HG03045 (cell line): ENCODE measurements at regions not wholly inside any gene's neighbourhood (a gene's known extent, or its start where the extent isn't known, plus 50 kb on each side); places are given as distances from the start of the nearest gene placed in this dataset.
"Not testable (repeated sequence)": the region's sequence is repeated elsewhere in the genome, so short reads cannot be mapped to it uniquely, and the experiment has no call there.

Source experiments
- ATAC-seq: cut with Tn5 transposase; IDR thresholded peaks from one replicate; pipeline ENCODE4 v1.9.1; 2021; ENCODE audit warnings: mild to moderate bottlenecking, moderate library complexity; ENCODE audit not compliant: unreplicated experiment

DNA sequence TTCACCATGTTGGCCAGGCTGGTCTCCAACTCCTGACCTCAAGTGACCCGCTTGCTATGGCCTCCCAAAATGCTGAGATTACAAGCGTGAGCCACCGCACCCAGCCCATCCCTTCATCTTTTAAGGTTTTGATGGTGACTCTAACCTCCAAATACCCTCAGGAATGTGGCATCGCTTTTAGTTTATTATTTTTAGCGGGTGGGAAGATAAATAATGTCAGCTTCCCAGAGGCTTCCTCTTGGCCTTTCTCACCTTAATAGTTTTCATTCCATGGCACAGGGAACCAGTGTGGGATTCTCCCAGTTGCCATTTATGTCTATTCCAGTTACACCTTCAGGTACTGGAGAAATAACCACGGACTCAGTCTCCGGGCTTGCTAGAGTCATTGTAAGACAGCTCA is 92.1 kb upstream of the LRRN2 start:
- no peak for ATAC-seq

DNA sequence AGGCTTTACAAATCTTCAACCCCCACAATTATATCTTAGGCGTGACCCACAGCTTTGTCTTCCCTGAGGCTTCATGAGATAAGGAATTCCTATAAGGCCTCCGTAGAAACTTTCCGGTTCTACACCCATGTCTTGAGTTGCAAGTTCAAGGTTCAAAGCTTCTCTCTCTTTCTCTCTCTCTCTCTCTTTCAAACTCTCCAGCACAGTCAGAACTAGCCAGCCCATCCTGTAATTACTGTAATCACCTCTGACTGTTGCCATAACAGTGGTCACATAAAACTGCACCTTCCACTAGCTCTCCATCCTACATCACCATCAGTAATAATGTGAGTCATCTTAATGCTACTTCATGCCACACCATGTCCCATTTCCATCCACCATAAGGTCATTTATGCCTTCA is 90.0 kb upstream of the NFASC start:
- no peak for ATAC-seq

DNA sequence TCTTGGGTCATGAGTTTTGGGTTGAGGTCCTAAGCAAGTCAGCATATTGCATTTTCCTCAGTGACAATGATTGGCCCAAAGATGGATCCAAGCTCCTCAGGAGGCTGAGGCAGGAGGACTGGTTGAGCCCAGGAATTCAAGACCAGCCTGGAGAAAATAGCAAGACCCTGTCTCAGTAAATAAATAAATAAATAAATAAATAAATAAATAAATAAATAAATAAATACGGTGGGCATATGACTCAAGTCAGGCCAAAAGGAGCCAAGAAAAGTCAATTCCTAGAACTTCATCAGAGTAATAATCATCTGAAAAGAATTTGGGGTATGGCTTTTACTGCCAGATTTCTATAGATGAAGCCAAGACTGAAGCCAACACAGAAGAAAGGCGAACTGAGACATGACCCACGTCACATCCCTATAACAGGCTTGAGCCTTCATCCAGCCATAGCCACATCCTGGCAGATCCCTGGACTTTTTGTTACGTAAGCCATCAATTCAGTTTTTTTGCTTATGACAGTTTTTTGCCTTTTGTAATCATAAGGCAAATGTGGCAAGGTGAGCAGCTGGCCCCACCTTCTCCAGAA is 88.5 kb upstream of the NFASC start:
- ATAC-seq = no peak

DNA sequence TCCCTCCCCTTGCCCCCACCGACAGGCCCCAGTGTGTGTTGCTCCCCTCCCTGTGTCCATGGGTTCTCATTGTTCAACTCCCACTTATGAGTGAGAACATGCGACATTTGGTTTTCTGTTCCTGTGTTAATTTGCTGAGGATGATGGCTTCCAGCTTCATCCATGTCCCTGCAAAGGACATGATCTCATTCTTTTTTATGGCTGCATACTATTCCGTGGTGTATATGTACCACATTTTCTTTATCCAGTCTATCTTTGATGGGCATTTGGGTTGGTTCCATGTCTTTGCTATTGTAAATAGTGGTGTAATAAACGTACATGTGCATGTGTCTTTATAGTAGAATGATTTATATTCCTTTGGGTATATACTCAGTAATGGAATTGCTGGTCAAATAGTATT is 85.6 kb upstream of the NFASC start:
- not testable (repeated sequence) for ATAC-seq

DNA sequence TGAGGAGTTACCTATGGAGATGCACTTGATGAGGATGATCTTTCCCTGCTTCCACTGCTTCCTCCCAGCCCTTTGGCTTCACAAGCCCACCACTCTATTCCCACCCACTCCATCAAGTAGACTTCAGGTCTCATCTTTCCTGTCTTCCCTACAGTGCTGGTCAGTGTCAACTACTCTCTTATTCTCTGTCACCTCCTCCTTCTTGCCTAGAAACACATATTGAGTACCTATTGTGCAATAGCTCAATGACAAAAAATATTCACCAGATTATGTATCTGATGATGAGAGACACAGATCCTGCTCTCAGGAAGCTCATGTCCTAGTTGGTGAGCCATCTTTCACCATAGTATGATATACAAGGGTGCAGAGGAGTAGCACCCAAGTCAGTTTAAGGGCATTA is 82.2 kb upstream of the NFASC start:
- ATAC-seq = no peak

DNA sequence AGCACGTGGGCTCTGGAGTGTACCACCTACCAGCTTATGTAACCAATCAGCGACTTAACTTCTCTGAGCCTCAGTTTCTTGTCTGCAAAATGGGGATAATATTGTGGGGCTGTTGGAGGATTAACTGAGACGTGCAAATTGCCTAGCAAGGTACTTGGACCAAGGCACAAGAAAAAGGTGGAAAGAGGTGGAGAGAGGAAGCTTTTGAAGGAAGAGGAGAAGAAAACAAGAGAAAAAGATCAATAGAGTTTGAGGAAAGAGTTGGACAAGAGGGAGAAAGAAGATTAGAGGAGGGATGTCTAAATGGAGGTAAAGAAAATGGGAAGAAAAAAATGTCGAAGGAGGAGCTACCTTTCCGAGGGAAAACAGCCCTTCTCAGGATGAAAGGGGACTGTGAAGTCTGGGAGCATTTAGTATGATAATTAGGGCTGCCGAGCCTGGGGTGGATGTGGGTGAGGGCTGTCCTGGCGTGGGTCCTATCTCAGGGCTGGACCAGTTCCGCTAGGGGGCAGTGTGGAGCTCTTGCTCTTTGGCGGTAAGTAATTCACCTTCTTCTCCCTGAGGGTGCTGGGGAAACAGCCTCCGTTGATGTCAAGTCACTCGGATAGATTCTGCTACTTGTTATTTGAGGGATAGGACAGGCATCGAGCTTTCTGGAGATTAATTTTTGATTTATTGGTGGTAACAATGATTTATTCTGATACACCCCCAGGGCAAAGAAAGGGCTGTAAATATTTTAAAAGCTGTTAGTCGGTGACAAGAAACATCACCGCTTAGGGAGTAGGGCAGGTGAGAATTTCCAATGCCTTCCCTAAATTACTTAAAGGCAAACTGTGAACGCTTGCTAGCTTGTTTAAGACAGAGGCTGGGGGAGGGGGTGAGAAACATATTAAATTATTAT is 79.0 kb upstream of the NFASC start:
- ATAC-seq = no peak

DNA sequence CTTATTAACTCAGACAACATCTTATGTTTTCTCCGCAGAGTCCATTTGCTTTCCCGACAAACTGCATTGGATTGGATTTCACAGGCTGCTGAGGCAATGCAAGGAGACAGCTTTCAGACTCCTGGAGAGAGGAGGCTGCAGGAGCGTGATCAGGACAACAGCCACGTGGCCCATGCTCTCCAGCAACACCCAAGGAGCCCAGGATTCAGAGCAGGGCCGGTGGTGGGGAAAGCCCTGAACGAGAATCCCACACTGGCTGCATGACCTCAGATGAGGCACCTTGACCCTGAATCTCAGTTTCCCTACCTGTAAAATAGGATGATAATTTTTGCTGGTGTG is 78.3 kb upstream of the NFASC start:
- ATAC-seq = no peak

DNA sequence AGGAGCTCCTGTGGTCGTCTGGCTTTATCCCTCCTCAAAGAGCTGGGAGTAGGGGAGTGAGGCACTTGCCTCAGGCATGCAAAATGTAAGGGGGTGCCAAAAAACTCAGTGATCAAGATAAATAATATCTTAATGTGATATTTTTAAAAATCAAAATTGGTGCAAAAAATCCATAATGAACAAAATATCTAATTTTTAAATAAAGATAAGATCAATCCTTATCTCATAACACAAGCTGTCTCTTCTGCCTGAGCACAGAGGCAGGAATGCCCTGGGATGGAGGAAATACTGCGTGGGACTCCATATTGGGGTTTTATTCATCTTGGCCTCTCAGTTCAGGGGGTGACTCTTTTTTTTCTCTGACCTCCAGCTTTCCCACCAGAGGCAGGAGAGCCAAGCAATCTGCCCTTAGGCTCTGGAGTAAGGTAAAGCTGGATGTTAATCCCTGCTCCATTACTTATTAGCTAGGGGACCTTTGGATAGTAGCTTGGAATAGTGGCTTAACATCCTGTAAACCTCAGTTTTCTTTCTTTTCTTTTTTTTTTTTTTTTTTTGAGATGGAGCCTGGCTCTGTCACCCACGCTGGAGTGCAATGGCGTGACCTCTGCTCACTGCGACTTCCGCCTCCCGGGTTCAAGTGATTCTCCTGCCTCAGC is 77.3 kb upstream of the NFASC start:
- ATAC-seq = no peak

DNA sequence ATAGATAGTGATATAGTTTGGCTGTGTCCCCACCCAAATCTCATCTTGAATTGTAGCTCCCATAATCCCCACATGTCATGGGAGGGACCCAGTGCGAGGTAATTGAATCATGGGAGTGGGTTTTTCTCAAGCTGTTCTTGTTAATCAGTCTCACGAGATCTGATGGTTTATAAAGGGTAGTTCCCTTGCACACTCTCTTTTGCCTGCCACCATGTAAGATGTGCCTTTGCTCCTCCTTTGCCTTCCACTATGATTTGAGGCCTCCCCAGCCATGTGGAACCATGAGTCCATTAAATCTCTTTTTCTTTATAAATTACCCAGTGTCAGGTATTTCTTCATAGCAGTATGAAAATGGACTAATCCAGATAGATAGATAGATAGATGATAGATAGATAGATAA is 73.8 kb upstream of the NFASC start:
- not testable (repeated sequence) for ATAC-seq

DNA sequence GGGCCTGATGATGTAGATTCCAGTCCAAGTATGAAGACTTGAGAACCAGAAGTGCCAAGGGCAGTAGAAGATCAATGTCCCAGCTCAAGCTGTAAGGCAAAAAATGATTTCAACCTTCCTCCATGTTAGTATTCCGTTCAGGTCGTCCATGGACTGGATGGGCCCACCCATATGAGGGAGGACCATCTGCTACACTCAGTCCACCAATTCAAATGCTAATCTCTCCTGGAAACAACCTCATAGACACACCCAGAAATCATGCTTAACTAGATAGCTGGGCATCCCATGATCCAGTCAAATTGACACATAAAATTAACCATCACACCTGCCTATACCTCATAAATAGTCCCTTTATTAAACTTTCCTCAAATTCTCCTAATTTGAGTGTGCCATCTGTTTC is 73.3 kb upstream of the NFASC start:
- no peak for ATAC-seq

DNA sequence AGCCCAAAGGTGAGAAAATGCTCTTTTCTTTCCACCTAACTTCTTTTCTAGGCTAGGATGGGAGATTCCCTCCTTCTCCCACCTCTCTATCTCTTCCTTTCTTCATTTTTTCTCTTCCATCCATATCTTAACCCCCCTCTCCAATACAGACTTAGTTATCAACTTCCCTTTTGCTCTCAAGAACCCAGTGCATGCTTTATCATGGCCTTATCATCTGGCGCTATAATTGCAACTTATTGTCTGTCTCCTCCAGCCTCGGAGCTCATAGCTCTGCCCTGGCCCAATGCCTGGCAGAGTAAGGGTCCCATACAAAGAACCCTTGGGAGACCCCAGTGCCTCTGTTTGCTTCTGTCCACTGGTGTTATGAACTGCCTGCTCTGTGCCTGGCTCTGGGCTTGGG is 71.0 kb upstream of the NFASC start:
- no peak for ATAC-seq

DNA sequence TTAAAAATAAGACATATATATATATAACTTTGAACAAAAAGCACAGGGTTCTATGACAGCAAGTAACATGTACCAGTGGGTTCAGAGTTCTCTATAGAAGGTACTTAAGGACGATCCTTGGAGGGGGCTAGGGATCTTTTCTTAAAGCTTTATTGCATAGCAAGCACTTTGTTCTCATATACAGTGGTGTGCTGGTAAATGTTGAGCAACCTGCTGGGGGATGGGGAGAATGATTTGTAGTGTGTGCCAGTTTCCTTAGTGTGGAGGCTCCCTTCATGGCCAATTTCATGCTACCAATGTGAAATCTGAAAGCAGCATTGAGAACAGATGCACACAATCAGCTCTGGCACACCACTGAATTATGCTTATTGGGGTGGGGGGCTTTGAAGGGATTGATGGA is 69.5 kb upstream of the NFASC start:
- no peak for ATAC-seq

DNA sequence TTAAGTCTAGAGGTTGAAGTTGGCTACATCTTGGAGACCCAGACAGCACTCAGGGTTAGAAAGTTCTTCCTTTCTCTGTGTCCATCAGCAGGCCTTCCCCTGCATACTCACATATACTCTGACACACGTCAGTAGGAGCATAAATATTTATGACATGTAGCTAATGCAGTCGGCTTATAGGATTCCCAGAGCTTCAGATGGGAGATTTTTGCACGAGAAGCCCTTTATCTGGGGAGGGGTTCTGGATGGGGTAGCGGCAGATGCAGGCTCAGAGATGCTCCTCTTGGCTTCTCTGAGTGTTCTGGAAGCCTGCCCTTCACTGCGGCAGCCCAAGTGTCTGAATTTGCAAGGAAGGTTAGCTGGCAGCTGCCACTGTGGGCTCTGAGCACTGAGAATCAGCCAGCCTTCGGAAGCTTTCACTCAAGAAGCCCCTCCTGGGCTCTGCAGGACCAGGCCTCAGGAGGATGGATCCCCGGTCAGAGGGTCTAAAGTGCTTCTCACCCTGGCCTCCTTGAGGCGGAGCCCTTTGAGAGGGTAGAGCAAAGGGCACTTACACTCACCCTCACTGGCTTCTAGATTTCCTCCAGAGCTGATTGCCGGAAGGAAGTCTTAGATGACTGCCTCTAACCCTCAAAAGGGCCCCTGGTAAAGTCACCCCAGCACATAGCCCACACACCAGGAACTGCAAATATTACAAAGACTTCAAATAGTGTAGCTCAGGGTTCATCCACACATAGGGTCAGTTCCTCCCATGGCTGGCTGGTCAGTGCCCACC is 68.1 kb upstream of the NFASC start:
- ATAC-seq = no peak

DNA sequence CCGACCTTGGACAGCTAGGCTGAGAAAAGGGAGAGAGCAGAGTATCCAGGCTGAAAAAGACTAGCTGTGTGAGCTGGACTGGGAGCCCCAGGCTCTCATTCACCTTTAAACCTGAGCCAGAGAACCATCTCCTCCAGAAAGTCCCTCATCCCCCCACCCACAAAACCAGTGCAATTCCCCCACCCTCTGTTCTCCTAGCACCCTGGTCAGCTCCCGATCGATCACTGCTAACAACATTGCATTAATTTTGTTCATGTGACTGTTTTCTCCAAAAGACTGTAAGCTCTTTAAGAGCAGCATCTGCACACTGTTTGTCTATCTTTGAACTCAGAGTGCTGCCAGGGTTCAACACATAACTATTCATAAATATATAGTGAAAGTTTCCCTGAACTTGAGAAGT is 67.1 kb upstream of the NFASC start:
- ATAC-seq = no peak

DNA sequence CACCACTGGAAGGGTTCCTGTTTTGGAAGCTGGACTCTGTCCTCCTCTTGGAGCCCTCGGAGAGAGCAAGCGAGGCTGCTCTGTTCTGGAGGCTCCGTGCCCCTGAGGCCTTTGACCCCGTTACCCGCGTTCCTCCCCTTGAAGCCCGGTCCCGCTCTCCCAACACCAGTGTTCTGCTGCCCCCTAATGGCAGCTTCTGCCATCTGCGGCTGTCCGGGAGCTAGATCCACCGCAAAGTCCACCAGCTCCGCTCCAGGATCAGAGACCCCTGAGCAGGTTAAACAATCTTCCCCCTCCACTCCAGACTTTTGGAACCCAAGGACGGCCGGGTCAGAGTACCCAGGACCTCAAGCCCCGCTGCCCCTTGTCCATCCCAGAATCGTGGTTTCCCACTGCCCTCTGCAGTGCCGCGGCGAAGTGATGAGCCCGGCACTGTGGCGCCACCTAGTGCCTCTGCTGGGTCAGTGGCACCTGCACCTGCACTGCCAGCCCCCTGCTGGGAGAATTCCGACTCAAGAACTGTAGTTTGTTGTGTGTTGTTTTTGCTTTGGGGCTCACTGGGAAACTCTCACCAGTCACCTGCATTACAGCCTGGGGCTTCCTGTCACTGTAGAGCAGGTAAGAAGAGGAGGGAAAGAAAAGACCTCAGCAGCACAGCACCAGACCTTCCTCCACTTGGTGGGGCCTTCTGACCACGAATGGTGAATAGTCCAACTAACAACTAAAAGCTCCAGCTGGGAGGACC is 63.5 kb upstream of the NFASC start:
- peak; percentile 77 for ATAC-seq

DNA sequence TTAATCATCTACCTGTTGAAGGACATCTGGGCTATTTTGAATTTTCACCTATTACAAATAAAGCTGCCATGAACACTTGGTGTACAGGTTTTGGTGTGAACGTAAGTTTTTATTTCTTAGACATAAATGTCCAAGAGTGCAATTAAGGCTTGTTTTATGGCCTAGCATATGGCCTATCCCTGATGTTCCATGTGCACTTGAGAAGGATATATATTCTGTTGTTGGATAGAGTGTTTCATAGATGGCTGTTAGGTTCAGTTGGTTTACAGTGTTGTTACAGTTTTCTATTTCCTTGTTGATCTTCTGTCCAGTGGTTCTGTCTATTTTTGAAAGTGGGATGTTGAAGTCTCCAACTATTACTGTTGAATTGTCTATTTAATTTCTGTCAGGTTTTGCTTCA is 61.2 kb upstream of the NFASC start:
- ATAC-seq = no peak

DNA sequence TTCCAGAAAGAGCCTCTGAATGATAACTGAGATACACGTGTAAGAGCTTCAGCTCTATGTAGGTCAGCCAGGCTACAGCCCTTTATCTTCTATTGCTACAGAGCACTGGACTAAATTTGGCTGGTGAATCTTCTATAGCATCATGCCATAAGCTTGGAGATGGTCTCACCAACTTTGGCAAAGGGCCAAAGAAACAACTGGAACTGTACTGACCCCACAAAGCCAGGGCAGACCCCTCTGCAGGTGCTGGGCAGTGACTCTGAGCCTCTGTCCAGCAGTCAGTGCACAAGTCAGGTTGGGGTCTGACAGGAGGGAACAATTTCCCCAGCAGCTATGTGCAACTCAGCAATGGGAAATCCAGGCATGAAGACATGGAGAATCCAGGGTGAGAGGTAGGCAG is 57.8 kb upstream of the NFASC start:
- ATAC-seq = no peak

DNA sequence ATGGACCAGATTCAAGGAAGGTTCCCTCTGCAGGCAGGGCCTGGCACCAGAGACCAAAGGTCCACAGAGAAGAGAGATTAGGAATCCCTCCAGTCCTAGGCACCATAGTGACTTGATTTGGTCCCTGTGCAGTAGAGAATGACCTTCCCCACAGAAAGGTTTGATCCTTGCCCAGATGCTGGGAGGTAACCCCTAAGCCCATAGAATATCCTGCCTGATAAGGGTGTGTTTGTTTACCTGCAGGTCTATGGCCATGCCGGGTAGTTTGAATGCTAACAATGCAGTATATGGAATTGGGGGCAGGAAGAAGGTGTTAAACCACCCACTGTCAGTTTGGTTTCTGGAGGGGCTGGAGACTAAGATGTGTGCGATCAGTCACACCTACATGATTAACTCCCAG is 57.1 kb upstream of the NFASC start:
- ATAC-seq = no peak

DNA sequence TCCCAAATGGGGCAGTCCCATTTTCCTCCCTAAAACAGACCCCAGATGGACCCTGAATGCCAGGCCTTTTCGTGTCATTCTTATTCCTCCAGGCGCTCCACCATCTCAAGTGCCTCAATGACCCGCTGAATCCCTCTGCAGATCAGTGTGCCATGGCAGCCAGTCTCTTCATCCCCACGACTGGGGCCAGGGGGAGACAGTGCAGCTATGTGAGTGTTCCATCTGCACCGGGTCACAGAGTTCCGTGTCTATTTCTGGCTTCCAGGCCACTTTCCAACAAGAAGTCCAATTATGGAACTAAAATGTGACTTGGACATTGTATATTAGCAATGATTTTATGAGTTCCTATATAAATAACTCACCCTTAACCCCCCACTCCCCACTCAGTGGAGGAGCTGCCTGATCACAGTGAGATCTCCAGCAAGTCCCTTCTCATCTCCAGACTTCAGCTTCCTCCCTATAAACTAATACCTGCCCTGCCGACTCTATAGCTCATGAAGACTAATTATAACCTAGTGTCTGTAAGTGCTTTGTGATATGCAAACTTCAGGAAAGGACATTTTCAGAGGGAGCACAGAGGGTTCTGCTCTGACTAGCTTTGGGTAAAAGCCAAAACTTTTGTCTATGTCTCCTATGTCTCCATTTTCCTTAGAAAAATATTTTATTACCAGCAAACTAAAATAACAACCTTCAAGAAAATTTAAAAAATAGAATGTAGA is 56.3 kb upstream of the NFASC start:
- ATAC-seq = no peak

DNA sequence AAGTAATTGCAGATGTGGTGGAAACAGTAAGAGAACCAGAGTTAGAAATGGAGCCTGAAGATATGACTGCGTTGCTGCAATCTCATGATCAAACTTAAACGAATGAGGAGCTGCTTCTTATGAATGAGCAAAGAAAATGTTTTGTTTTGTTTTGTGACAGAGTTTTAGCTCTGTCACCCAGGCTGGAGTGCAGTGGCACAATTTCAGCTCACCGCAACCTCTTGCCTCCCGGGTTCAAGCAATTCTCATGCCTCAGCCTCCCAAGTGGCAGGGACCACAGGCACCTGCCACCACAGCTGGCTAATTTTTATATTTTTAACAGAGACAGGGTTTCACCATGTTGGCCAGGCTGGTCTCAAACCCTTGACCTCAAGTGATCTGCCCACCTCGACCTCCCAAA is 53.3 kb upstream of the NFASC start:
- no peak for ATAC-seq
